H1 (cell line): ENCODE measurements at regions not wholly inside any gene's neighbourhood (a gene's known extent, or its start where the extent isn't known, plus 50 kb on each side); places are given as distances from the start of the nearest gene placed in this dataset.

Source experiments
- CTCF ChIA-PET: fragments of 300-600 bp; sonication (Branson Sonifier 250); formaldehyde crosslinking; loops from one replicate; lab custom pipeline; 2021; ENCODE audit not compliant: partially characterized antibody; lab: Charles Lee
- POLR2A ChIA-PET: fragments of 300-600 bp; sonication (Branson Sonifier 250); formaldehyde crosslinking; loops from one replicate; lab custom pipeline; 2021; ENCODE audit warnings: inconsistent platforms; ENCODE audit not compliant: partially characterized antibody; lab: Charles Lee
- DNase-seq, 2 experiments: peaks; one replicate each; pipeline versions ENCODE4 v3.0.0 to v3.0.0-alpha.2; 2010 to 2022; ENCODE audit warnings: low spot score in 2 of 2, low read depth in 1 of 2, mixed read lengths in 1 of 2
- FAIRE-seq: peaks from 2 replicates; lab custom pipeline; 2011; peaks lifted over from hg19 to GRCh38; lab: Jason Lieb, UNC
- H2AFZ ChIP-seq: 2 replicates; pipeline ENCODE4 v1.8.1; 2012; ENCODE audit warnings: low read length, inconsistent platforms
- H2AK5ac ChIP-seq: 2 replicates; pipeline ENCODE4 v1.6.1; 2013; ENCODE audit warnings: low read depth, low read length
- H2BK120ac ChIP-seq: replicated peaks from 2 replicates; pipeline ENCODE3; 2013; ENCODE audit warnings: low read depth, low read length, inconsistent platforms
- H2BK12ac ChIP-seq: 2 replicates; pipeline ENCODE4 v1.6.1; 2013; ENCODE audit warnings: low read depth, low read length
- H2BK15ac ChIP-seq: 2 replicates; pipeline ENCODE4 v1.6.1; 2013; ENCODE audit warnings: low read length
- H2BK20ac ChIP-seq: 2 replicates; pipeline ENCODE4 v1.6.1; 2013; ENCODE audit warnings: low read length
- H2BK5ac ChIP-seq: 2 replicates; pipeline ENCODE4 v1.6.1; 2013; ENCODE audit warnings: low read depth, low read length
- H3K14ac ChIP-seq: 2 replicates; pipeline ENCODE4 v1.6.1; 2013; ENCODE audit warnings: inconsistent platforms; ENCODE audit not compliant: insufficient read length
- H3K18ac ChIP-seq: 2 replicates; pipeline ENCODE4 v1.6.1; 2013; ENCODE audit warnings: low read length; ENCODE audit errors: extremely low read depth
- H3K23ac ChIP-seq: 2 replicates; pipeline ENCODE4 v1.6.1; 2013; ENCODE audit warnings: inconsistent platforms; ENCODE audit not compliant: insufficient read length
- H3K23me2 ChIP-seq: 2 replicates; pipeline ENCODE4 v1.6.1; 2013; ENCODE audit warnings: low read depth, low read length
- H3K27ac ChIP-seq: 2 replicates; pipeline ENCODE4 v1.6.1; 2011; ENCODE audit warnings: low read depth, low read length, inconsistent platforms
- H3K27me3 ChIP-seq, 4 experiments: replicated peaks in 1 of 4; 1 replicate in 1 of 4; 2 replicates in 3 of 4; pipeline versions ENCODE4 v1.6.1 to v1.8.1; 2011 to 2013; ENCODE audit warnings: low read length in 3 of 4, mild to moderate bottlenecking in 3 of 4, inconsistent platforms in 2 of 4, mixed read lengths in 2 of 4, moderate library complexity in 1 of 4; ENCODE audit not compliant: control insufficient read depth in 3 of 4, insufficient read depth in 3 of 4; ENCODE audit errors: extremely low read depth in 1 of 4
- H3K36me3 ChIP-seq, 4 experiments: 2 replicates each; pipeline versions ENCODE4 v1.6.1 to v1.8.1; 2011 to 2013; ENCODE audit warnings: mild to moderate bottlenecking in 4 of 4, low read length in 3 of 4, moderate library complexity in 2 of 4, control low read depth in 1 of 4, inconsistent platforms in 1 of 4; ENCODE audit not compliant: insufficient read depth in 4 of 4, control insufficient read depth in 2 of 4
- H3K4ac ChIP-seq: replicated peaks from 2 replicates; pipeline ENCODE3; 2013; ENCODE audit warnings: low read length, low read depth, mixed read lengths, inconsistent platforms; ENCODE audit not compliant: insufficient read length
- H3K4me1 ChIP-seq, 4 experiments: replicated peaks in 1 of 4; 1 replicate in 1 of 4; 2 replicates in 3 of 4; pipeline versions ENCODE4 v1.6.1 to v1.8.1; 2011 to 2013; ENCODE audit warnings: low read length in 3 of 4, inconsistent platforms in 2 of 4, mixed read lengths in 1 of 4; ENCODE audit not compliant: insufficient read depth in 4 of 4, control insufficient read depth in 3 of 4
- H3K4me2 ChIP-seq, 2 experiments: 2 replicates each; pipeline versions ENCODE4 v1.6.1 to v1.8.1; 2011 to 2013; ENCODE audit warnings: low read depth in 2 of 2, low read length in 2 of 2, control low read depth in 1 of 2, inconsistent platforms in 1 of 2, mild to moderate bottlenecking in 1 of 2; ENCODE audit not compliant: insufficient read depth in 1 of 2
- H3K4me3 ChIP-seq, 4 experiments: fragments of 200-600, 300-600 bp in 1 of 4; sonication (generic), shearing (Covaris generic), sonication (Bioruptor Twin) in 1 of 4; 2 replicates each; pipeline versions ENCODE4 v1.5.1 to v1.8.1; 2011 to 2016; ENCODE audit warnings: low read length in 4 of 4, low read depth in 3 of 4, control low read depth in 2 of 4, inconsistent platforms in 2 of 4, mild to moderate bottlenecking in 2 of 4, mixed read lengths in 1 of 4, moderate library complexity in 1 of 4; ENCODE audit not compliant: insufficient read depth in 2 of 4; ENCODE audit errors: extremely low read depth in 1 of 4
- H3K56ac ChIP-seq: replicated peaks from 2 replicates; pipeline ENCODE3; 2013; ENCODE audit warnings: low read depth, mild to moderate bottlenecking, mixed read lengths, low read length, inconsistent platforms; ENCODE audit not compliant: insufficient read length
- H3K79me1 ChIP-seq: 2 replicates; pipeline ENCODE4 v1.6.1; 2013; ENCODE audit warnings: low read depth, low read length, control low read depth
- H3K79me2 ChIP-seq, 2 experiments: 2 replicates each; pipeline versions ENCODE4 v1.6.1 to v1.8.1; 2012 to 2013; ENCODE audit warnings: low read length in 2 of 2, mild to moderate bottlenecking in 2 of 2, inconsistent platforms in 1 of 2; ENCODE audit not compliant: insufficient read depth in 2 of 2, control insufficient read depth in 1 of 2
- H3K9ac ChIP-seq, 4 experiments: replicated peaks in 1 of 4; 1 replicate in 1 of 4; 2 replicates in 3 of 4; pipeline versions ENCODE4 v1.6.1 to v1.8.1; 2011 to 2013; ENCODE audit warnings: low read depth in 3 of 4, low read length in 3 of 4, control low read depth in 2 of 4, mild to moderate bottlenecking in 2 of 4, moderate library complexity in 2 of 4, inconsistent platforms in 1 of 4; ENCODE audit errors: extremely low read depth in 1 of 4
- H3K9me3 ChIP-seq, 2 experiments: 2 replicates each; pipeline versions ENCODE4 v1.6.1 to v1.8.1; 2012 to 2013; ENCODE audit warnings: mild to moderate bottlenecking in 2 of 2, moderate library complexity in 2 of 2, control low read depth in 1 of 2, inconsistent platforms in 1 of 2, low read depth in 1 of 2, low read length in 1 of 2, mixed read lengths in 1 of 2; ENCODE audit not compliant: insufficient read depth in 2 of 2
- H4K20me1 ChIP-seq, 2 experiments: replicated peaks in 1 of 2; 2 replicates each; pipeline versions ENCODE3 to v1.8.1; 2011 to 2013; ENCODE audit warnings: inconsistent platforms in 2 of 2, low read length in 2 of 2, mild to moderate bottlenecking in 1 of 2; ENCODE audit not compliant: insufficient read depth in 2 of 2, control insufficient read depth in 1 of 2
- H4K5ac ChIP-seq: 2 replicates; pipeline ENCODE4 v1.6.1; 2013; ENCODE audit warnings: low read length, low read depth, mixed read lengths, inconsistent platforms; ENCODE audit not compliant: insufficient read length
- H4K8ac ChIP-seq: 2 replicates; pipeline ENCODE4 v1.8.0; 2013; ENCODE audit warnings: mild to moderate bottlenecking, moderate library complexity, low read length, inconsistent platforms; ENCODE audit not compliant: insufficient read depth; ENCODE audit errors: extremely low read depth
- H4K91ac ChIP-seq: replicated peaks from 2 replicates; pipeline ENCODE3; 2013; ENCODE audit warnings: low read length, mixed read lengths, inconsistent platforms; ENCODE audit not compliant: insufficient read length
- ASH2L ChIP-seq: fragments of 200-600, 300-600 bp; sonication (generic); IDR thresholded peaks from one replicate; pipeline ENCODE4 v1.7.1; 2017; ENCODE audit warnings: low read length
- BACH1 ChIP-seq: IDR thresholded peaks from 2 replicates; pipeline ENCODE4 v1.6.1; 2012; ENCODE audit warnings: low read length, improper control_type of control experiment
- BRCA1 ChIP-seq: IDR thresholded peaks from 2 replicates; pipeline ENCODE4 v1.6.1; 2012; ENCODE audit warnings: low read depth, low read length, improper control_type of control experiment
- CREB1 ChIP-seq: IDR thresholded peaks from 2 replicates; pipeline ENCODE4 v1.6.1; 2012; ENCODE audit warnings: inconsistent platforms
- EGR1 ChIP-seq: IDR thresholded peaks from 2 replicates; pipeline ENCODE4 v1.6.1; 2011; ENCODE audit warnings: low read depth, low read length, borderline replicate concordance
- EP300 ChIP-seq, 2 experiments: IDR thresholded peaks; 1 replicate in 1 of 2; 2 replicates in 1 of 2; pipeline ENCODE4 v1.6.1; 2011 to 2012; ENCODE audit warnings: low read depth in 2 of 2, low read length in 2 of 2, mild to moderate bottlenecking in 2 of 2, borderline replicate concordance in 1 of 2, inconsistent platforms in 1 of 2, moderate library complexity in 1 of 2
- EZH2 ChIP-seq: fragments of 200-600 bp; sonication (generic); IDR thresholded peaks from 2 replicates; pipeline ENCODE4 v1.7.1; 2012; ENCODE audit warnings: low read depth, mild to moderate bottlenecking, moderate library complexity, low read length, inconsistent platforms; ENCODE audit not compliant: severe bottlenecking
- HDAC2 ChIP-seq, 2 experiments: fragments of 300-600 bp in 1 of 2; sonication (generic) in 1 of 2; IDR thresholded peaks; 2 replicates each; pipeline ENCODE4 v1.6.1; 2011 to 2012; ENCODE audit warnings: low read depth in 2 of 2, low read length in 2 of 2, mild to moderate bottlenecking in 2 of 2, moderate library complexity in 2 of 2, borderline replicate concordance in 1 of 2, inconsistent platforms in 1 of 2
- KDM5A ChIP-seq: fragments of 200-600 bp; IDR thresholded peaks from 2 replicates; pipeline ENCODE4 v1.7.1; 2012; ENCODE audit warnings: mild to moderate bottlenecking, low read length, inconsistent platforms, mixed read lengths
- PHF8 ChIP-seq: fragments of 200-600 bp; sonication (generic); conservative IDR thresholded peaks from 2 replicates; pipeline ENCODE4 v1.7.1; 2012; ENCODE audit warnings: low read depth, mild to moderate bottlenecking, inconsistent platforms, low read length, moderate library complexity
- POU5F1 ChIP-seq: IDR thresholded peaks from 2 replicates; pipeline ENCODE4 v1.6.1; 2011; ENCODE audit warnings: low read depth, mild to moderate bottlenecking, low read length, moderate library complexity
- RXRA ChIP-seq: IDR thresholded peaks from 2 replicates; pipeline ENCODE4 v1.6.1; 2011; ENCODE audit warnings: low read depth, mild to moderate bottlenecking, low read length, moderate library complexity; ENCODE audit not compliant: insufficient read depth
- YY1 ChIP-seq: IDR thresholded peaks from 2 replicates; pipeline ENCODE4 v1.6.1; 2011; ENCODE audit warnings: low read depth, mild to moderate bottlenecking, low read length

- H3K79me1 ChIP-seq: no peaks in the 10 kb centered on the region
- no peak overlapping the region for H2BK12ac ChIP-seq
- DNase-seq: no peak
- no peak overlapping the region for H2AK5ac ChIP-seq
- no peak overlapping the region for H3K56ac ChIP-seq
- no peak overlapping the region for H3K18ac ChIP-seq
- FAIRE-seq: no peak
- no peak overlapping the region for H3K4ac ChIP-seq
- H2BK120ac ChIP-seq: no peak overlapping the region
- H3K36me3 ChIP-seq: no peaks in the 10 kb centered on the region
- H2BK5ac ChIP-seq: no peak overlapping the region
- H3K4me2 ChIP-seq: no peak overlapping the region
- no peak overlapping the region for H4K8ac ChIP-seq
- no peaks in the 10 kb centered on the region for H3K9me3 ChIP-seq
- no peak for TF ChIP-seq RXRA
- TF ChIP-seq YY1: no peak
- TF ChIP-seq KDM5A: no peak
- no peak for TF ChIP-seq PHF8
- no peak for TF ChIP-seq EGR1
- TF ChIP-seq EZH2: no peak
- no peak for TF ChIP-seq ASH2L
- TF ChIP-seq BACH1: no peak
- no peak for TF ChIP-seq EP300 (IDR thresholded peaks at IDR 0.05; ENCODE audit: borderline replicate concordance in 1 of 2, low read depth in 2 of 2, low read length in 2 of 2)
- no peak for TF ChIP-seq HDAC2 (IDR thresholded peaks at IDR 0.05; ENCODE audit: borderline replicate concordance in 1 of 2, low read depth in 2 of 2, low read length in 2 of 2)
- no peak for TF ChIP-seq CREB1
- TF ChIP-seq BRCA1: no peak
- no peak for TF ChIP-seq POU5F1
- H3K23ac ChIP-seq: no peak overlapping the region
- H3K23me2 ChIP-seq: no peaks in the 10 kb centered on the region
- H2BK20ac ChIP-seq: no peak overlapping the region
- no peak overlapping the region for H3K9ac ChIP-seq
- H3K4me1 ChIP-seq: peaks cover 0 to 5% (median 3%) of the 10 kb centered on the region in 4 experiments; a peak in 5 of 7 replicates
- no peak overlapping the region for H2BK15ac ChIP-seq
- no peak overlapping the region for H3K14ac ChIP-seq
- no peaks in the 10 kb centered on the region for H3K79me2 ChIP-seq
- no peak overlapping the region for H3K27ac ChIP-seq
- H4K5ac ChIP-seq: no peak overlapping the region
- H4K91ac ChIP-seq: no peak overlapping the region
- no peak overlapping the region for H3K4me3 ChIP-seq
- H4K20me1 ChIP-seq: no peaks in the 10 kb centered on the region
- H2AFZ ChIP-seq: no peak overlapping the region
- H3K27me3 ChIP-seq: peaks cover 0 to 4% (median 2%) of the 10 kb centered on the region in 4 experiments; a peak in 2 of 7 replicates
- POLR2A ChIA-PET: no interaction called here
- CTCF ChIA-PET: interaction anchor here (1.0 to 1.6 kb wide), 3 partner anchors 14 to 28 kb away, joined by 3 to 5 read pairs (median 4); no protein-coding TSS in a partner anchor
These were observed 201.3 kb upstream of the HMCN1 start for GRCh38 chr1:185532856-185533255.
